Upper lobe of right lung (tissue), 1 donor: ENCODE measurements at regions not wholly inside any gene's neighbourhood (a gene's known extent, or its start where the extent isn't known, plus 50 kb on each side); places are given as distances from the start of the nearest gene placed in this dataset.

Experiments
- ATAC-seq: fragments of 200-7000 bp; cut with Tn5 transposase; one replicate; pipeline ENCODE4 v1.9.1; 2020; ENCODE audit warnings: mild to moderate bottlenecking, moderate library complexity
- DNase-seq: peaks from one replicate; pipeline ENCODE4 v3.0.0-alpha.2; 2020
- H3K27ac ChIP-seq: fragments of 200-600 bp; one replicate; pipeline ENCODE4 v1.8.0; 2022
- H3K27me3 ChIP-seq: fragments of 200-600 bp; one replicate; pipeline ENCODE4 v1.8.0; 2022; ENCODE audit warnings: mild to moderate bottlenecking
- H3K36me3 ChIP-seq: fragments of 200-600 bp; one replicate; pipeline ENCODE4 v1.8.0; 2022
- H3K4me1 ChIP-seq: fragments of 200-600 bp; one replicate; pipeline ENCODE4 v1.8.0; 2022
- H3K4me3 ChIP-seq: fragments of 200-600 bp; one replicate; pipeline ENCODE4 v1.8.0; 2022; ENCODE audit warnings: mild to moderate bottlenecking
- H3K9me3 ChIP-seq: fragments of 200-600 bp; one replicate; pipeline ENCODE4 v1.8.0; 2022
- CTCF ChIP-seq: fragments of 200-600 bp; IDR thresholded peaks from one replicate; pipeline ENCODE4 v1.8.0; 2022; ENCODE audit warnings: antibody characterized with exemption
- intact Hi-C: fragments of 100-400 bp; cut with DNase I; formaldehyde crosslinking; loops from one replicate; pipeline ENCODE4 v1.11.0; 2022
- donor health status: DM: no; HTN: yes; CAD: no; lungs with severe emphysema.

GRCh38 chr7:42575171-42575570, 336.7 kb downstream of the C7orf25 start:
- TF ChIP-seq CTCF = no peak

GRCh38 chr7:42574685-42575084, 337.2 kb downstream of the C7orf25 start:
- no peak overlapping the region for H3K27ac ChIP-seq

More at GRCh38 chr7:42575171-42575570, 336.7 kb downstream of the C7orf25 start:
- peaks cover 28% of the 10 kb centered on the region for H3K4me1 ChIP-seq
- H3K27ac ChIP-seq = no peak overlapping the region
- H3K4me3 ChIP-seq = no peak overlapping the region
- intact Hi-C loops = no loop called here
- H3K9me3 ChIP-seq = no peaks in the 10 kb centered on the region
- H3K27me3 ChIP-seq = no peaks in the 10 kb centered on the region
- H3K36me3 ChIP-seq = no peaks in the 10 kb centered on the region
- no peak for ATAC-seq
- DNase-seq = no peak

GRCh38 chr7:42573881-42574672, 337.1 kb upstream of the GLI3 start:
- H3K4me3 ChIP-seq = no peak overlapping the region
- H3K9me3 ChIP-seq = no peaks in the 10 kb centered on the region
- ATAC-seq (peak; percentile 87), DNase-seq (no peak)
- intact Hi-C loops = no loop called here
- no peak for TF ChIP-seq CTCF
- no peak overlapping the region for H3K27ac ChIP-seq
- H3K4me1 ChIP-seq = peaks cover 28% of the 10 kb centered on the region
- H3K36me3 ChIP-seq = no peaks in the 10 kb centered on the region
- H3K27me3 ChIP-seq = no peaks in the 10 kb centered on the region

More at GRCh38 chr7:42574685-42575084, 337.2 kb downstream of the C7orf25 start:
- H3K9me3 ChIP-seq = no peaks in the 10 kb centered on the region
- intact Hi-C loops = no loop called here
- peaks cover 28% of the 10 kb centered on the region for H3K4me1 ChIP-seq
- ATAC-seq = no peak
- DNase-seq = no peak
- no peaks in the 10 kb centered on the region for H3K36me3 ChIP-seq
- H3K4me3 ChIP-seq = no peak overlapping the region
- TF ChIP-seq CTCF = no peak
- H3K27me3 ChIP-seq = no peaks in the 10 kb centered on the region

GRCh38 chr7:42572561-42572960, 335.6 kb upstream of the GLI3 start:
- Histone ChIP-seq H3K9me3 (no peaks in the 10 kb centered on the region), H3K4me1 (peaks cover 28% of the 10 kb centered on the region), H3K27me3 (no peaks in the 10 kb centered on the region), H3K4me3 (no peak overlapping the region), H3K27ac (no peak overlapping the region), H3K36me3 (no peaks in the 10 kb centered on the region)
- no peak for TF ChIP-seq CTCF
- no peak for DNase-seq
- intact Hi-C loops = no loop called here
- ATAC-seq = no peak

- H3K4me1 ChIP-seq = peaks cover 28% of the 10 kb centered on the region
- ATAC-seq = no peak
- no peak overlapping the region for H3K27ac ChIP-seq
- intact Hi-C loops = no loop called here
- DNase-seq = no peak
- TF ChIP-seq CTCF = no peak
- no peaks in the 10 kb centered on the region for H3K9me3 ChIP-seq
- H3K36me3 ChIP-seq = no peaks in the 10 kb centered on the region
- H3K27me3 ChIP-seq = no peaks in the 10 kb centered on the region
- no peak overlapping the region for H3K4me3 ChIP-seq
Observed at GRCh38 chr7:42572056-42572455, 335.0 kb upstream of the GLI3 start.
